HG03378 (cell line): ENCODE measurements at regions not wholly inside any gene's neighbourhood (a gene's known extent, or its start where the extent isn't known, plus 50 kb on each side); places are given as distances from the start of the nearest gene placed in this dataset.
"Not testable (repeated sequence)": the region's sequence is repeated elsewhere in the genome, so short reads cannot be mapped to it uniquely, and the experiment has no call there.

Experiments
- ATAC-seq: cut with Tn5 transposase; IDR thresholded peaks from one replicate; pipeline ENCODE4 v1.9.1; 2021; ENCODE audit warnings: mild to moderate bottlenecking, moderate library complexity; ENCODE audit not compliant: unreplicated experiment

DNA sequence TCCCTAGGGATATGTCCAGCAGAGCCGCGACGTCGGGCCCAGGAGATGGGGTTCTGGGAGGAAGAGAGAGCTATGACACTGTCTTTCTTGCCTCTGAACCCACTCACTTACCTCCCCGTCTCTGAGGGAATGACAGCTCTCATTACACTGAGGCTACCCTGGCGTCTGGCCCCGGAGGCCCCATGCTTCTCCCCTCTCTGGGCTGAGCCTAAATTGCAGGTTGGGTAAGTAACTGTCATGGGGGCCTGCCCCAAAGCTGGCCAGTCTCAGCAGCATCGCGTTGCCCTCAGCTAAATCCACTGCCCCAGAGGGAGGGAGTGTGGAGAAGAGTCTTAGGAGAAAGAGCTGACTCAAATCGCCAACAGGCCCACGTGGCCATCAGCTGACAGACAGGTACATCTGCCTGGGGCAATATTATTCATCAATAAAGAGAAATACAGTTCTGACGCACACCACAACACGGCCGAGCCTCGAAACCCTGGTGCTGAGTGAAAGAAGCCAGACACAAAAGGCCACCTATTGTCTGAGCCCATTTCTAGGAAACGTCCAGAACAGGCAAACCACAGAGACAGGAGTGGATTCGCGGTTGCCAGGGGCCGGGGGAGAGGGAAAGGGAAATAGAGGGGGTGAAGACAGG lies 156.4 kb downstream of the C16orf95 start:
- no peak for ATAC-seq

DNA sequence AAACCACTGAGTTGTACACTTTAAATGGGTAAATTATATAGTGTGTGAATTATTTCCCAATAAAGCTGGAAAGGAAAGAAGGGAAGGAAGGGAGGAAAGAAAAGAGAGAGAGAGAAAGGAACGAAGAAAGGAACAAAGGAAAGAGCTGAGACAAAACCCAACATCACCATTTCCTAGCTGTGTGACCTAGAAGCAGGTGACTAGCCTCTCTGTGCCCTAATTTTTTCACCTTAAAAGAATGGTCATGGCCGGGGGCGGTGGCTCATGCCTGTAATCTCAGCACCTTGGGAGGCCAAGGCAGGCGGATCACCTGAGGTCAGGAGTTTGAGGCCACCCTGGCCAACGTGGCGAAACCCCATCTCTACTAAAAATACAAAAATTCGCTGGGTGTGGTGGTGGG lies 155.8 kb downstream of the C16orf95 start:
- ATAC-seq = not testable (repeated sequence)

DNA sequence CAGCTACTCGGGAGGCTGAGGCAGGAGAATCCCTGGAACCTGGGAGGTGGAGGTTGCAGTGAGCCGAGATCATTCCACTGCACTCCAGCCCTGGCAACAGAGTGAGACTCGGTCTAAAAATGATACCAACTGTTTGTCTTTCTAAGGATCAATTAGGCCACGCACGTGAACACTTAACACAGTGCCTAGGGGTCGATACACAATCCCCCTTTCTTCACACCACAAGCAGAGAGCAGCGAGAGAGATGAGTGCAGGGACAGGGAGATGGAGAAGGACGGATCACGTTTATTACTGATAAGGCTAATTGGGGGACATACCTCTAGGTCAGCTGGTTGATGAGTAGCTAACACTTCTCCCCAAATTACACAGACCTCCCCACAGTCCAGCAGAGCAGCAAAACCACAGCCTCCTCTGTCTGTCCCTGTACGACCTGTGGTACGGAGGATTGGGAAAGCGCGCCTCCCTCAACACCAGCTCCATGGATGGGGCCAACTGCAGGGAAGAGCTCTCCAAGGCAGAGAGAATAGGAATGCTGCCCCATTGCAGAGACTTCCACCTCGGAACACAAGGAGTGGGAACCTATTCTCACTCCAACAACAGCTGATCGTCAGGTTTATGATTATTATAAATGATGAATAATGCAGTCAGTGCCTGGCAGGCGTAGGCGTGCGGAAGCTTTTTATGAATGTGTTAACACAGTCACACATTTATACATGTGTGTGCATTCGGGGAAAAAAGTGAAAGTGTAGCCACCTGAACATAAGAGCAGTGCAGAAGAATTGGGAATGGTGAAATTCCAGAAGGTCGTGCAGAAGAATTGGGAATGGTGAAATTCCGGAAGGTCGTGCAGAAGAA lies 155.1 kb downstream of the C16orf95 start:
- no peak for ATAC-seq

DNA sequence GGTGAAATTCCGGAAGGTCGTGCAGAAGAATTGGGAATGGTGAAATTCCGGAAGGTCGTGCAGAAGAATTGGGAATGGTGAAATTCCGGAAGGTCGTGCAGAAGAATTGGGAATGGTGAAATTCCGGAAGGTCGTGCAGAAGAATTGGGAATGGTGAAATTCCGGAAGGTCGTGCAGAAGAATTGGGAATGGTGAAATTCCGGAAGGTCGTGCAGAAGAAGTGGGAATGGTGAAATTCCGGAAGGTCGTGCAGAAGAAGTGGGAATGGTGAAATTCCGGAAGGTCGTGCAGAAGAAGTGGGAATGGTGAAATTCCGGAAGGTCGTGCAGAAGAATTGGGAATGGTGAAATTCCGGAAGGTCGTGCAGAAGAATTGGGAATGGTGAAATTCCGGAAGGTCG lies 154.4 kb downstream of the C16orf95 start:
- not testable (repeated sequence) for ATAC-seq

DNA sequence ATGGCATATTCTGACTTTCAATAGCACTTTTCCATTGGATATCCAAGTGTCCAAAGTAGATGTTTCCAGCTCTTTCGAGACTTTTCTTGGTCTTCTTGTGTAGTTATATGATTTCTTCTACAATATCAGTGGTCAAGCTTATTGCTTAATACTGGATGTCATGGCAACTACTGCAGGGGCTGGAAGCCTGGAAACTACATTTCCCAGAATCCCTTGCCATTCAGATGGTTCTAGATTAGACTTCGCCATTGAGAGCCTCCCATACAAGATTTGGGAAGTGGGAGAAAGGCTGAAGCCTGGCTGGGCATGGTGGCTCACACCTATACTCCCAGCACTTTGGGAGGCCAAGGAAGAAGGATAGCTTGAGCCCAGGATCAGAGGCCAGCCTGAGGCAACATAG lies 153.6 kb downstream of the C16orf95 start:
- ATAC-seq = no peak

DNA sequence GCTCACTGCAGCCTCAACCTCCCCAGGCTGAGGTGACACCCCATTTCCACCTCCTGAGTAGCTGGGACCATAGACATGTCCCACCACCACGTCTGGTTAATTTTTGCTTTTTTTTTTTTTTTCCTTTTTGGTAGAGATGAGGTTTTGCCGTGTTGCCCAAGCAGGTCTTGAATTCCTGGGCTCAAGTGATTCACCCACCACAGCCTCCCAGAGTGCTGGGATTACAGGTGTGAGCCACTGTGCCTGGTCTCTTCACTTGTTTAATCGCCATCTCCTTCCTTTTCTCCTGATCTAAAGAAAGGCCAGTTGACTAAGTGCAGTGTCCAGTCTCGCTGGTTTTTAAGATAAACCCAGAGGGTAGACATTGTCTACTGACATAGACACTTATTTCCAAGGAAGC lies 152.0 kb downstream of the C16orf95 start:
- ATAC-seq = no peak

DNA sequence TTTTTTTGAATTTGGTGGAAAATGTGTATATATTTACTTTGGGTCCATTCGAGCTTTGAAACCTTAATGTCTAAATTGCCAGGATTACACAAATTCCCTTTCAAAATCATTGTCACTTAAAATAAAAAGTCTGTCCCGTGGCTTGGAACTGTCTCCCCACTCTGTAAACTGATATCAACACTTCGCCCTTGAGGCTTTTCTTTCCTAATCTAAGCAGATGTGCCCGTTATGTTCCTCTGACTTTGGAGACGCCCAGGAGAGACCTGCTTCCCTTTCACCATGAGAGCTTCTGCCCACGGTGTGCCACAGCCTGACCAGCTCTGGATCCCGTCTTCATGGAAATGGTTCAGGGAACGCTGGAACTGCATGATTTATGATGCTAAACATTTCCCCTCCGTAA lies 151.3 kb downstream of the C16orf95 start:
- no peak for ATAC-seq

DNA sequence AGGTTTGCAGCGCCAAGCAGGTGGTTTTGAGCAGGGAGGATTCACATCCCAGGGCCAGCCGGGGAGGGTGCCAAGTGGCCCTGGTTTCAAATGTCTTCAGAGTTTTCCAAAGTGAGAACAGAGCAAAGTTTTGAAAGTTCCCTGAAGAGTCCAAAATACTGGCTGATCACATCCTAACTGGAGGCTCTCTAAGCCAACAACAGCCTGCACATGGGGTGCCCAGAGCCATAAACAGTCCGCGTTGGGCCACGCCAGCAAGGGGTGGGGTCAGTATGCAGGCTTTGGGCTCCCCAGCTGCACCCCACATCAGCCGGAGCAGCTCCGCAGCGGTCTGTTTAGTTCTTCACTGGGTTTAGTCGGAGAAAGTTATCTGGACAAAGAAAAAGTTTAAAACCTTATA lies 150.9 kb downstream of the C16orf95 start:
- ATAC-seq = no peak

DNA sequence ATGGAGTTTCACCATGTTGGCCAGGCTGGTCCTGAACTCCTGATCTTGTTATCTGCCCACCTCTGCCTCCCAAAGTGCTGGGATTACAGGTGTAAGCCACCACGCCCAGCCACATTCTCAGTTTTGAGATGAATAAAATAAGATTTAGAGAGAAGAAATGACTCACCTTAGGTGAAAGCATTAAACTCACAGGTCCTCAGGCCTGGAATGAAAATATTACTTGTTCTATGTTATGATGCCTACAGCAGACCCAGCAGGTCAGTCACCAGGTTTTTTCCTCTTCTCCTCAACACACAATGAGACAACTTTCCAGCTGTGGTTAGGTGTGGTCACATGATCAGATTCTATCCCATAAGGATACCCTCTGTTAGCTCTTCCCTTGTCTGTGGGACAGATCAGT lies 150.3 kb downstream of the C16orf95 start:
- no peak for ATAC-seq

DNA sequence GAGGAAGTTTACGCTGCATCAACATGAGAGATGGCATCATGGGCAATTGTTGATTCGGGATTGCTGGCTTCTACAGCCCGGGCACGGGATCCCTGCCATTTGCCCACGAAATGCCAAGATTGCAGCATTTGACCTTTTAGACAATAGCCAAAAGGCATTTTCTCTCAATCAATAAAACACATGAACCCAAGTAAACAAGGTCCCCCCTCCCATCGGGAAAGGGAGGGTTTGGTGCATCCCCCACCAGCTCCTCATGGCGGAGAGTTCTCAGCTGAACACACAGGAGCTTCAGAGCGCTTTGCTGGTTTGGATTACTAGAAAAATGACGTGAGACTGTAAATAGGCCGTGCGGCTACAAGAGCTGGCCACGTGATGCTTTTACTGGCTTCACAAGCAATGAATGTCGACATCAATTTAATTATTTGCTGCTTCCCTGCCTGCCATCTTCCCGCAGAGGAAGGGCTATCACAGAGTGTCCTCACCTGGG lies 147.6 kb downstream of the C16orf95 start:
- no peak for ATAC-seq

DNA sequence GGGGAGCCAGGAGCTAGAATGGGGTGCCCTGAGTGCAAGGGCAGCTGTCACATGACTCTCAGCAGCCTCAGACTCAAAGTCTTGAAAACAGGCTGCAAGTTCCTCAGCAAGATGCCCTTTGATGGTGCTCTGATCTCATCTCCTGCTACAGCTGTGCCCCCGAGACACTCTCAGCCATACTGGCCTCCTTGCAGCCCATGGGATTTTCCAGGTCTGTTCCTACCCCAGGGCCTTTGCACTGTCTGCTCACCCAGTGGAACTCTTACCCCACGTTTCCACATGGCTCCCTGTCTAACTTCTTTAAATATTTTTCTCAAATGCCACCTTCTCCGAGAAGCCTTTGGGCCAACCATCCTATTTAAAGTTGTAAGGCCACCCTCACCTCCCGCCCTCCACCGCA lies 146.9 kb downstream of the C16orf95 start:
- ATAC-seq = no peak

DNA sequence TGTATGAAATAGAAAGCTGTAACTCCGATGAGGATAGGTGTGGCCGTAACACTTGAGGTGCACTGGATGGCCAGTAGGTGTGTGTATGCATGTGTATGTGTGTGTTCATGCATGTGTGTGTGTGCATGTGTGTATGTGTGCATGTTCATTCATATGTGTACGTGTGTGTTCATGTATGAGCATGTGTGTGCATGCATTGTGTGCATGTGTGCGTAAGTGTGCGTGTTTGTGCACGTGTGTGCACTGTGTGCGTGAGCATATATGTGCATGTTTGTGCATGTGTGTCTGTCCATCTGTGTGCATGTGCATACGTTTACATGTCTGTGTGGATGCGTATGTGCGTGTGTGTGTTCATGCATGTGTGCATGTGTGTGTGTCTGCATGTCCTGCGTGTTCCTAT lies 145.5 kb downstream of the C16orf95 start:
- no peak for ATAC-seq

DNA sequence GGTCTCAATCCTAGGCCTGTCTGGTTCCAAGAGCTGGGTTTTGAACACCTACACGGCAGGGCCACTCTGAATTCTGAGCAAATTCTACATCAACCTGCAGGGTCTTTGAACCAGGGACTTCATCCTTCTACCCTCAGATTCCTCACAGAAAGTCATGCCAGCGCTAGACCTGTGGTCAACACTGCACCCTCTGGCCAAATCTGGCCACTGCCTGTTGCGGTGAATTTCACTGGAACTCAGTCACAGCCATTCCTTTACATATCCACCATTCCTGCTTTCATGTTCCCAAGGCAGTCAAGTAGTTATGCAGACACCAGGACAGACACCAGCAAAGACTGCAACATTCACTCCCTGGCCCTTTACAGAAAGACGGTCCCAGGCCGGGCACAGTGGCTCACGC lies 144.6 kb downstream of the C16orf95 start:
- ATAC-seq = no peak

DNA sequence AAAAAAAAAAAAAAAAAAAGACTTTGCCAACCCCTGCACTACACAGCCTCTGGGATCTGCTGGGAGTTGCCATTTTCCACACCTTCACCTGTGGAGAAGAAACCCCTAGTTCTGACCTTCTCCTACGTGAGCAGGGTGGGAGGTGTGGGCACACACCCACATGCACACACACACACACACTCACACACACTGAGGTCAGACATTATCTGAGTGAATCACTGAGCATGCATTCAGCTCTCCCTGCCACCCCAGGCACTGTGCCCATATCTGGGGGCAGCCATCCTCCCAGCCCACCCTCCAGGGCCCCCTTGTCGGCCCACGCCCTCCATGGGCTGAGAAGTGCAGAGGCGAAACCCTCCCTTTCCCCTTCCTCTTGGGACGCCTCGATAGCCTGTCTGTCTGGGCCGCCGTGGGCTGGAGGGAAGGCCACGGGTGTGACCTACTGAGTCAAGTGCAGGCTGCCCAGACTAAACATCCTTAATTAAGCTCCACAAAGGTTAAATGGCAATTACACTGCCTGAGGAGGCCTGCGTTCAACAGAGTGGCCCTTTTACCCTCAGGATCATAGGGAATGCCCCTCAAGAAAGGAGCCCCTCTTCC lies 143.8 kb downstream of the C16orf95 start:
- ATAC-seq = no peak

DNA sequence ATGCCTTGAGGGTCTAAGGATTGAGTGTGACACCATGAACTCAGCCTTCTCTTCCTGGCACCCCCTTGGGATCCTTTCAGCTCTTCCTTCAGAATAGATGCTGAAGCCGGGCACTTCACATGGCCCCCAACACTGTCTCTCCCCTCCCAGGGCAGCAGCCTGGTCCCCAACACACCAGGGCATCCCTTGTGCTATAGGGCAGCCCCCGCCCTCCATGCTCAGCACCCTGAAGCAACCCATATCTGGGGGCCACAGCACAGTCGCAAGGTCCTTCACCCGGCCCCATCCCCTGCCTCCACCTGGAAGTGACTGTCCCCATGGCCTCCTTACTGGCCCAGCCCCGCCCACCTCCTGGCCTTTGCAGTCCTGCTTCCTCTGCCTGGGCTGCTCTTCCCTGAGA lies 143.1 kb downstream of the C16orf95 start:
- no peak for ATAC-seq

DNA sequence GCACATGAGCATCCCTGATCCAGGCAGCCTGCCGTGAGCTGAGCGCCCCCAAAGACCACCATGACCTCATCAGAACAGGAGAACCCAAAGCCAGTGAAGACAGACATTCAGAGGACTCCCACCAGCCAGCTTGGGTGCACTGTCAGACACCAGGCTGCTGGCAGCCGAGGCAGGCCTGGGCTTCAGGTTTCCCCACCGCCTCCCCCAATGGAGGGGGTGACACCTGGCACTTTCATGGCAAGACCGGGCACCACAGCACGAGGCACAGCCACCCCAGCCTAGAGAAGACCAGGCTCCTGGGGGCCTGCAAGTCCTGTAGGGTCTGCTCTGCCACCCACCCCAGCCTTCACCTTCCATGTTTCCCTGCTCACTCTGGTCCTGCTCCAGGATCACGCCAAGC lies 140.5 kb downstream of the C16orf95 start:
- ATAC-seq = no peak

DNA sequence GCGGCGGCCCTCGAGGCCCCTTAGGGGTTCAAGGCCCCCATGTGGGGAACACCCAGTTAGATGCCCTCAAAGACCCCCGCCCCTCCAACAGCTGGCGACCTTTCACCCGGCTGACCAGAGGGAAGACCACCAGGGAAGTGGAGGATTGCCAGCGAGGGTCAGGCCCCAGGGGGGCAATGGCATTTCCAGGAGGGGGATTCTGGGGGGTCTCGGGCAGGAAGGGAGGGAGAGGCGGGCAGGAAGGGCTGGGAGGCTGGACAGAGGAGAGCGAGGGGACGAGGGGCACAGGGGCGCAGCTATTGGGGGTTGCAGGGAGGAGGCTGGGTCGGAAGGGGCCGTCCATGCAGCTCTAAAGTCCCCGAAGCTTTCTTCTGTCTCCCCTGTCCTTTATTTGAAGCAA lies 139.5 kb downstream of the C16orf95 start:
- no peak for ATAC-seq

DNA sequence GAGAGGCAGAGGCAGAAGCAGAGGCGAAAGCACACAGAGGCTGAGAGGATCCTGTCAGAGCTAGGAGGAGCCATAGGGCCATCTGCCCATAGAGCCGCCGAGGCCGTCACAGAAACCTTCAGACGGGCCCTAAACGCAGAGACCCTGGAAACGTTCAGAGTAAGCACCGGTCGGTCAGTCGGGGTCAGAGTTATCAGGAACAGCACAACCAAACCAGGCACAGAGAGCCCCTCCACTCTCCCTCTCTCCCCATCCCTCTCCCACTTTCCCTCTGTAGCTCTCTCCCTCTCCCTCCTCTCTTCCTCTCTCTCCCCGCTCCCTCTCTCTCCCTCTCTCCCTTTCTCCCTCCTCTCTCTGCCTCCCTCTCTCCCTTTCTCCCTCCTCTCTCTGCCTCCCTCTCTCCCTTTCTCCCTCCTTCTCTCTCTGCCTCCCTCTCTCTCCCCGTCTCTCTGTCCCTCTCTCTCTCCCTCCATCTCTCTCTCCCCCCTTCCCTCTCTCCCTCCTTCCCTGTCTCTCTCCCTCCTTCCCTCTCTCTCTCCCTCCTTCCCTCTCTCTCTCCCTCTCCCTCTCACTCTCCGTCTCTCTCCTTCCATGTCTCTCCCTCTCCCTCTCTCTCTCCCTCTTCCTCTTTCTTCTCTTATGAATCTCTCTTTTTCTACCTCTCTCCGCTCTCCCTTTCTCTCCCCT lies 138.9 kb downstream of the C16orf95 start:
- no peak for ATAC-seq

DNA sequence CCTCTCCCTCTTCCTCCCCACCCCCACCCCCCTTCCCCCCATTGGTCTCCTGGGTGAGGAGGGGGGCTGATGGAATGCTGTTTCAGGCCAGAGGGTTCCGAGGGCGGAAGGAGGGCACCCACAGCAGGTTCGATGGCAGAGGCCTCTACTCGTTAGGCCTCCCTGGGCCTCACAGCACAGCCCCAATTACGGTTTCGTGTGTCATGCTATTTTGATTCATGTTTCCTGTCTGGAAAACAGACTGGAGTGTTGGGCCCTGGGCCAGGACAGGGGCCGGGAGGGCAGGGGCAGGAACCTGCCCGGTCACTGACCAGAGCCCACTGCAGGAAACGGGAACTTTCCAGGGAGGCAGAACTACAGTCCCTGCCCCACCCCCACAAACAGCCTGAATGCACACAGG lies 138.2 kb downstream of the C16orf95 start:
- ATAC-seq = no peak

DNA sequence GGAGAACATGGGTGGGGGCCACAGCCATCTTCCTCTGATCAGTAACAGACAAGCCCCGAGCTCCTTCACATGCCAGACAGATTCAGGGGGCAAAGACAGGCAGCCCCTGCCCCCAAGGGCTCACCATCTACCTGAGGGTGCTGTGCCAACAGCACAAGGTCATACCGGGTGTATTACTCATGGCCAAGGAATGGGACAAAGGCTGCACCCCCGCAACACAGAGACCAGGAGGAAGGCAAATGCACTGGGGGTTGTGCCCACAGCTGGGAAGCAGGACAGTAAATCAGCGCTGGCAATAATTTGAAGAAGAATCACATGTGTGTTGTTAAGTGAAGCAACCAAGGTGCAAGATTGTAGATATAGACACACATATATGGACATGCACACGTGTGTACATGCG lies 137.1 kb downstream of the C16orf95 start:
- no peak for ATAC-seq

DNA sequence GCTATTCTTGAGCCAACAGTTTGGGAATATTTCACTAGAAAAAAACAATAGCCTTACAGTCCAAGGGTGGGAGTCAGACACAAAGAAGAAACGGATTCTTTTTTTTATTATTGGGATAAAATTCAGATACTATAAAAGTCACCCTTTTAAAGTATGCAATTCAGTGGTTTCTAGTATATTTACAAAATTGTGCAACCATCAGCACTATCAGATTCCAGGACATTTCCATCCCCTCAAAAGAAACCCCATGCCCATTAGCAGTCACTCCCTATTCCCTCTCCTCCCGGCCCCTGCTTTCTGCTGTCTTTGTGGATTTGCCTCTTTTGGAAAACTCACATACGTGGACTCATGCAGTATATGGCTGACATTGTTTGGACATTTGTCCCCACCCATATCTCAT lies 134.4 kb downstream of the C16orf95 start:
- ATAC-seq = no peak
